HG03108 (cell line): ENCODE measurements at regions not wholly inside any gene's neighbourhood (a gene's known extent, or its start where the extent isn't known, plus 50 kb on each side); places are given as distances from the start of the nearest gene placed in this dataset.

ENCODE experiments used
- ATAC-seq: cut with Tn5 transposase; IDR thresholded peaks from one replicate; pipeline ENCODE4 v1.9.1; 2021; ENCODE audit warnings: moderate library complexity; ENCODE audit not compliant: unreplicated experiment

GRCh38 chr22:48811885-48812284 lies 1015.8 kb downstream of the BRD1 start:
- no peak for ATAC-seq

GRCh38 chr22:48808038-48808960 lies 1019.4 kb downstream of the BRD1 start:
- no peak for ATAC-seq

GRCh38 chr22:48807155-48807554 lies 1020.5 kb downstream of the BRD1 start:
- no peak for ATAC-seq

- no peak for ATAC-seq
Measured at GRCh38 chr22:48806227-48806781, 1021.4 kb downstream of the BRD1 start.

- ATAC-seq = no peak
Measured at GRCh38 chr22:48805516-48805915, 1022.2 kb downstream of the BRD1 start.

GRCh38 chr22:48804811-48805301 lies 1022.8 kb downstream of the BRD1 start:
- no peak for ATAC-seq

- no peak for ATAC-seq
Measured at GRCh38 chr22:48803948-48804810, 1023.5 kb downstream of the BRD1 start.

- no peak for ATAC-seq
Measured at GRCh38 chr22:48803171-48803947, 1024.3 kb downstream of the BRD1 start.

GRCh38 chr22:48802576-48802975 lies 1025.1 kb downstream of the BRD1 start:
- ATAC-seq = no peak

GRCh38 chr22:48800886-48801607 lies 1026.6 kb downstream of the BRD1 start:
- no peak for ATAC-seq

- no peak for ATAC-seq
Measured at GRCh38 chr22:48800036-48800885, 1027.4 kb downstream of the BRD1 start.

- ATAC-seq = no peak
Measured at GRCh38 chr22:48799227-48799970, 1028.3 kb downstream of the BRD1 start.

GRCh38 chr22:48798281-48799226 lies 1029.1 kb downstream of the BRD1 start:
- no peak for ATAC-seq

GRCh38 chr22:48797731-48798130 lies 1029.9 kb downstream of the BRD1 start:
- no peak for ATAC-seq

GRCh38 chr22:48796310-48797015 lies 1031.2 kb downstream of the BRD1 start:
- no peak for ATAC-seq

- no peak for ATAC-seq
Measured at GRCh38 chr22:48795664-48796063, 1032.0 kb downstream of the BRD1 start.

- ATAC-seq = no peak
Measured at GRCh38 chr22:48794906-48795305, 1032.8 kb downstream of the BRD1 start.
